ENCODE measurements at regions not wholly inside any gene's neighbourhood (a gene's known extent, or its start where the extent isn't known, plus 50 kb on each side); places are given as distances from the start of the nearest gene placed in this dataset.
"Not testable (repeated sequence)": the region's sequence is repeated elsewhere in the genome, so short reads cannot be mapped to it uniquely, and the experiment has no call there.

GRCh38 chr12:111248236-111249017 lies 120.5 kb downstream of the PHETA1 start:
- no peak for DNase-seq

- DNase-seq: no peak
Measured at GRCh38 chr12:111247083-111247783, 121.7 kb downstream of the PHETA1 start.

GRCh38 chr12:111246477-111247011 lies 122.4 kb downstream of the PHETA1 start:
- no peak for DNase-seq

GRCh38 chr12:111245701-111246476 lies 123.0 kb downstream of the PHETA1 start:
- DNase-seq: no peak

GRCh38 chr12:111244673-111245072 lies 124.2 kb downstream of the PHETA1 start:
- no peak for DNase-seq

GRCh38 chr12:111242817-111243216 lies 126.1 kb downstream of the PHETA1 start:
- DNase-seq: not testable (repeated sequence)

- no peak for DNase-seq
Measured at GRCh38 chr12:111242184-111242583, 126.7 kb downstream of the PHETA1 start.

GRCh38 chr12:111240374-111240773 lies 128.5 kb downstream of the PHETA1 start:
- no peak for DNase-seq

- DNase-seq: no peak
Measured at GRCh38 chr12:111239235-111239634, 129.7 kb downstream of the PHETA1 start.

- no peak for DNase-seq
Measured at GRCh38 chr12:111238075-111238734, 130.7 kb downstream of the PHETA1 start.

- DNase-seq: not testable (repeated sequence)
Measured at GRCh38 chr12:111234491-111234890, 134.4 kb downstream of the PHETA1 start.

- DNase-seq: no peak
Measured at GRCh38 chr12:111233786-111234185, 135.1 kb downstream of the PHETA1 start.

- DNase-seq: no peak
Measured at GRCh38 chr12:111230649-111231048, 138.2 kb downstream of the PHETA1 start.

- no peak for DNase-seq
Measured at GRCh38 chr12:111228916-111229666, 139.8 kb downstream of the PHETA1 start.

- no peak for DNase-seq
Measured at GRCh38 chr12:111227476-111228420, 141.1 kb downstream of the PHETA1 start.

GRCh38 chr12:111226680-111227079 lies 142.2 kb downstream of the PHETA1 start:
- DNase-seq: no peak

- no peak for DNase-seq
Measured at GRCh38 chr12:111225307-111225706, 143.6 kb downstream of the PHETA1 start.

- DNase-seq: peak; percentile 80
Measured at GRCh38 chr12:111224186-111225066, 144.5 kb downstream of the PHETA1 start.

- DNase-seq: no peak
Measured at GRCh38 chr12:111222523-111222922, 146.4 kb downstream of the PHETA1 start.

GRCh38 chr12:111222027-111222414 lies 146.9 kb downstream of the PHETA1 start:
- DNase-seq: no peak

Data from NCI-H1694 (cell line).